SK-N-SH treated with all-trans-retinoic acid at 6 μM for 48 hours (cell line): ENCODE measurements at regions not wholly inside any gene's neighbourhood (a gene's known extent, or its start where the extent isn't known, plus 50 kb on each side); places are given as distances from the start of the nearest gene placed in this dataset.

ENCODE experiments used
- ATAC-seq: fragments of 200-7000 bp; cut with Tn5 transposase; 3 replicates; pipeline ENCODE4 v1.9.1; 2020; ENCODE audit warnings: mild to moderate bottlenecking, moderate library complexity
- ARNTL ChIP-seq: fragments of 450-650 bp; formaldehyde crosslinking; IDR thresholded peaks from 2 replicates; pipeline ENCODE4 v1.5.0; 2020; ENCODE audit warnings: low read depth, mild to moderate bottlenecking, moderate library complexity, borderline replicate concordance
- BACH2 ChIP-seq: fragments of 250-450 bp; sonication (Bioruptor Pico); IDR thresholded peaks from 2 replicates; pipeline ENCODE4 v1.9.0; 2021; ENCODE audit warnings: mild to moderate bottlenecking, borderline replicate concordance
- CSDC2 ChIP-seq: fragments of 250-450 bp; sonication (Bioruptor Pico); IDR thresholded peaks from 2 replicates; pipeline ENCODE4 v1.5.0; 2020; ENCODE audit warnings: mild to moderate bottlenecking, moderate library complexity
- ESRRG ChIP-seq: fragments of 250-450 bp; sonication (Bioruptor Pico); IDR thresholded peaks from 2 replicates; pipeline ENCODE4 v1.6.1; 2021; ENCODE audit warnings: mild to moderate bottlenecking
- GLIS3 ChIP-seq: fragments of 250-450 bp; sonication (Bioruptor Pico); IDR thresholded peaks from 2 replicates; pipeline ENCODE4 v1.5.0; 2020; ENCODE audit warnings: mild to moderate bottlenecking, moderate library complexity
- ISL1 ChIP-seq: fragments of 250-450 bp; sonication (Bioruptor Pico); IDR thresholded peaks from 2 replicates; pipeline ENCODE4 v2.1.2; 2022; ENCODE audit warnings: mild to moderate bottlenecking, moderate library complexity
- PATZ1 ChIP-seq: fragments of 250-450 bp; sonication (Bioruptor Pico); IDR thresholded peaks from 2 replicates; pipeline ENCODE4 v1.8.0; 2020; ENCODE audit warnings: mild to moderate bottlenecking, moderate library complexity, borderline replicate concordance
- PPARA ChIP-seq: fragments of 250-450 bp; sonication (Bioruptor Pico); IDR thresholded peaks from 2 replicates; pipeline ENCODE4 v1.5.0; 2020; ENCODE audit warnings: mild to moderate bottlenecking, borderline replicate concordance
- RARB ChIP-seq: fragments of 250-450 bp; sonication (Bioruptor Pico); IDR thresholded peaks from 2 replicates; pipeline ENCODE4 v1.8.0; 2021; ENCODE audit warnings: mild to moderate bottlenecking, moderate library complexity
- SNAI2 ChIP-seq: fragments of 250-450 bp; sonication (Bioruptor Pico); IDR thresholded peaks from 2 replicates; pipeline ENCODE4 v1.5.0; 2020; ENCODE audit warnings: mild to moderate bottlenecking, moderate library complexity
- TCF4 ChIP-seq: fragments of 250-450 bp; sonication (Bioruptor Pico); IDR thresholded peaks from 2 replicates; pipeline ENCODE4 v1.8.0; 2021; ENCODE audit warnings: mild to moderate bottlenecking, moderate library complexity, borderline replicate concordance
- TOX ChIP-seq: fragments of 250-450 bp; sonication (Bioruptor Pico); IDR thresholded peaks from 2 replicates; pipeline ENCODE4 v1.8.0; 2021; ENCODE audit warnings: mild to moderate bottlenecking, moderate library complexity, borderline replicate concordance
- TSHZ2 ChIP-seq: fragments of 250-450 bp; sonication (Bioruptor Pico); IDR thresholded peaks from 2 replicates; pipeline ENCODE4 v1.5.0; 2020; ENCODE audit warnings: mild to moderate bottlenecking, moderate library complexity
- ZC3H10 ChIP-seq: fragments of 250-450 bp; sonication (Bioruptor Pico); IDR thresholded peaks from 2 replicates; pipeline ENCODE4 v1.5.1; 2021; ENCODE audit warnings: mild to moderate bottlenecking, moderate library complexity
- ZFP3 ChIP-seq: fragments of 250-450 bp; sonication (Bioruptor Pico); IDR thresholded peaks from 2 replicates; pipeline ENCODE4 v1.5.0; 2020; ENCODE audit warnings: mild to moderate bottlenecking, moderate library complexity
- ZFP30 ChIP-seq: fragments of 450-650 bp; formaldehyde crosslinking; IDR thresholded peaks from 2 replicates; pipeline ENCODE4 v1.5.0; 2022; ENCODE audit warnings: mild to moderate bottlenecking, moderate library complexity
- ZNF565 ChIP-seq: fragments of 450-650 bp; formaldehyde crosslinking; conservative IDR thresholded peaks from 2 replicates; pipeline ENCODE4 v1.5.0; 2020; ENCODE audit warnings: low read depth, mild to moderate bottlenecking, moderate library complexity
- ZNF70 ChIP-seq: fragments of 450-650 bp; formaldehyde crosslinking; IDR thresholded peaks from 2 replicates; pipeline ENCODE4 v1.5.0; 2020; ENCODE audit warnings: mild to moderate bottlenecking, moderate library complexity
- TF ChIP-seq, protein P1 (sequence below): fragments of 250-450 bp; sonication (Bioruptor Pico); IDR thresholded peaks from 2 replicates; pipeline ENCODE4 v1.8.0; 2021; ENCODE audit warnings: low read depth, mild to moderate bottlenecking, moderate library complexity, borderline replicate concordance
- TF ChIP-seq, protein P2 (sequence below): fragments of 250-450 bp; sonication (Bioruptor Pico); IDR thresholded peaks from 2 replicates; pipeline ENCODE4 v1.5.1; 2020; ENCODE audit warnings: low read depth, mild to moderate bottlenecking, moderate library complexity
- TF ChIP-seq, protein P3 (sequence below): fragments of 250-450 bp; sonication (Bioruptor Pico); IDR thresholded peaks from 2 replicates; pipeline ENCODE4 v1.5.1; 2021; ENCODE audit warnings: mild to moderate bottlenecking, moderate library complexity

GRCh38 chr4:14893713-14894112, 108.6 kb upstream of the CPEB2 start:
- TF ChIP-seq CSDC2 (CRISPR knock-in tag) (no peak), ZFP30 (CRISPR knock-in tag) (no peak), ZC3H10 (CRISPR knock-in tag) (no peak), BACH2 (CRISPR knock-in tag) (no peak), PPARA (no peak), SNAI2 (CRISPR knock-in tag) (no peak), ZFP3 (CRISPR knock-in tag) (no peak), ZNF70 (CRISPR knock-in tag) (no peak)
- TF ChIP-seq, protein P1, sequence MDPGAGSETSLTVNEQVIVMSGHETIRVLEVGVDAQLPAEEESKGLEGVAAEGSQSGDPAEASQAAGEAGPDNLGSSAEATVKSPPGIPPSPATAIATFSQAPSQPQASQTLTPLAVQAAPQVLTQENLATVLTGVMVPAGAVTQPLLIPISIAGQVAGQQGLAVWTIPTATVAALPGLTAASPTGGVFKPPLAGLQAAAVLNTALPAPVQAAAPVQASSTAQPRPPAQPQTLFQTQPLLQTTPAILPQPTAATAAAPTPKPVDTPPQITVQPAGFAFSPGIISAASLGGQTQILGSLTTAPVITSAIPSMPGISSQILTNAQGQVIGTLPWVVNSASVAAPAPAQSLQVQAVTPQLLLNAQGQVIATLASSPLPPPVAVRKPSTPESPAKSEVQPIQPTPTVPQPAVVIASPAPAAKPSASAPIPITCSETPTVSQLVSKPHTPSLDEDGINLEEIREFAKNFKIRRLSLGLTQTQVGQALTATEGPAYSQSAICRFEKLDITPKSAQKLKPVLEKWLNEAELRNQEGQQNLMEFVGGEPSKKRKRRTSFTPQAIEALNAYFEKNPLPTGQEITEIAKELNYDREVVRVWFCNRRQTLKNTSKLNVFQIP = no peak
- ATAC-seq = no peak

- TF ChIP-seq TCF4 (CRISPR knock-in tag) = no peak
- TF ChIP-seq TOX (CRISPR knock-in tag) = no peak
- no peak for TF ChIP-seq ARNTL (CRISPR knock-in tag)
- no peak for ATAC-seq
These were observed 107.6 kb upstream of the CPEB2 start for GRCh38 chr4:14894392-14895292.

GRCh38 chr4:14896656-14897175, 105.6 kb upstream of the CPEB2 start:
- no peak for ATAC-seq
- TF ChIP-seq, protein P1 = no peak
- TF ChIP-seq RARB (CRISPR knock-in tag) (no peak), PATZ1 (CRISPR knock-in tag) (no peak), GLIS3 (CRISPR knock-in tag) (no peak), ARNTL (CRISPR knock-in tag) (no peak), ZFP3 (CRISPR knock-in tag) (no peak), TSHZ2 (no peak), ZNF565 (CRISPR knock-in tag) (no peak), TOX (CRISPR knock-in tag) (no peak), ISL1 (CRISPR knock-in tag) (no peak), BACH2 (CRISPR knock-in tag) (no peak), PPARA (no peak), ESRRG (CRISPR knock-in tag) (no peak), SNAI2 (CRISPR knock-in tag) (no peak), TCF4 (CRISPR knock-in tag) (no peak), ZNF70 (CRISPR knock-in tag) (no peak)
- TF ChIP-seq, protein P2, sequence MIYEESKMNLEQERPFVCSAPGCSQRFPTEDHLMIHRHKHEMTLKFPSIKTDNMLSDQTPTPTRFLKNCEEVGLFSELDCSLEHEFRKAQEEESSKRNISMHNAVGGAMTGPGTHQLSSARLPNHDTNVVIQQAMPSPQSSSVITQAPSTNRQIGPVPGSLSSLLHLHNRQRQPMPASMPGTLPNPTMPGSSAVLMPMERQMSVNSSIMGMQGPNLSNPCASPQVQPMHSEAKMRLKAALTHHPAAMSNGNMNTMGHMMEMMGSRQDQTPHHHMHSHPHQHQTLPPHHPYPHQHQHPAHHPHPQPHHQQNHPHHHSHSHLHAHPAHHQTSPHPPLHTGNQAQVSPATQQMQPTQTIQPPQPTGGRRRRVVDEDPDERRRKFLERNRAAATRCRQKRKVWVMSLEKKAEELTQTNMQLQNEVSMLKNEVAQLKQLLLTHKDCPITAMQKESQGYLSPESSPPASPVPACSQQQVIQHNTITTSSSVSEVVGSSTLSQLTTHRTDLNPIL (CRISPR knock-in tag) = no peak
- TF ChIP-seq, protein P3, sequence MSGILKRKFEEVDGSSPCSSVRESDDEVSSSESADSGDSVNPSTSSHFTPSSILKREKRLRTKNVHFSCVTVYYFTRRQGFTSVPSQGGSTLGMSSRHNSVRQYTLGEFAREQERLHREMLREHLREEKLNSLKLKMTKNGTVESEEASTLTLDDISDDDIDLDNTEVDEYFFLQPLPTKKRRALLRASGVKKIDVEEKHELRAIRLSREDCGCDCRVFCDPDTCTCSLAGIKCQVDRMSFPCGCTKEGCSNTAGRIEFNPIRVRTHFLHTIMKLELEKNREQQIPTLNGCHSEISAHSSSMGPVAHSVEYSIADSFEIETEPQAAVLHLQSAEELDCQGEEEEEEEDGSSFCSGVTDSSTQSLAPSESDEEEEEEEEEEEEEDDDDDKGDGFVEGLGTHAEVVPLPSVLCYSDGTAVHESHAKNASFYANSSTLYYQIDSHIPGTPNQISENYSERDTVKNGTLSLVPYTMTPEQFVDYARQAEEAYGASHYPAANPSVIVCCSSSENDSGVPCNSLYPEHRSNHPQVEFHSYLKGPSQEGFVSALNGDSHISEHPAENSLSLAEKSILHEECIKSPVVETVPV (CRISPR knock-in tag) = no peak
- TF ChIP-seq, all 23 proteins: peak for 0
